SK-MEL-5 (cell line): ENCODE measurements at regions not wholly inside any gene's neighbourhood (a gene's known extent, or its start where the extent isn't known, plus 50 kb on each side); places are given as distances from the start of the nearest gene placed in this dataset.

Experiments
- DNase-seq: peaks from one replicate; pipeline ENCODE4 v3.0.0-alpha.2; 2016; ENCODE audit warnings: low read depth, low spot score
- in situ Hi-C: cut with HindIII; loops from 2 replicates; pipeline ENCODE4 v1.10.0; 2016; ENCODE audit warnings: low sequenced_read_pairs, high pct_unique_total_duplicates, low pct_unique_long_range_greater_than_20kb

DNA sequence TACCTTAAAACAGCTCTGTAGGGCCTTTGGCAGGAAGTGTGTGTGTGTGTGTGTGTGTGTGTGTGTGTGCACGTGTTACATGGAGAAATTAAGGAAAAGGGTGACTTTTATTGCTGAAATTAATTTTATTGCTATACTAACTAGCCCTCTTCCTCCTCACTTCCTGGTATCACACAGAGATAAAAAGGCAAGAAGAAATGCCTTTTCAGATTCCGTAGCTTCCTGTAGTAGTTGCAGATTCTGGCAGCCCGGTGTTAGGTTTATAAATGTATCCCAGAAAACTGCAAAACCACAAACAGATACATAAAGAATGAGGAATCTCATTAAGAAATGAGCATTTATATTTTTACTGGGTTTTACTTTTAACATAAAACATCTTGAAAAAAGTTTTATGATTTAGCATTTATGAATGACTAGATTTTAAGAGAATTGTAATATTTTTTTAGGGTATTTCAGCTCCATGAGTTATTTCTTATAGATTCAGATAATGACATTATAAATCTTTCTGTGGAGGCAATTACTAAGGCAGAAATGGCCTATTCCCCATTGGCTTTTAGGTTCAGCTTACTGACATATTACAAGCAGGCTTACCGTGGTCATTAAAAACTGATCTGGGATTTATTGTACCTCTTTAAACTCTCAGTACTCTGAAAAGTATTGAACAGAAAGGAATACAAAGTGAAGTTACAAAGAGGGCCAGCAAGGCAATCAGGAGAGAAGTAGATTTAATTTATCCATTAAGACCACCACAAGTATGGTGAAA lies 249.1 kb upstream of the TSHZ2 start:
- in situ Hi-C loops, result no loop called here
- DNase-seq, result no peak

- in situ Hi-C loops, result no loop called here
- DNase-seq, result no peak
Measured at GRCh38 chr20:52708137-52708536, 264.0 kb upstream of the TSHZ2 start.

DNA sequence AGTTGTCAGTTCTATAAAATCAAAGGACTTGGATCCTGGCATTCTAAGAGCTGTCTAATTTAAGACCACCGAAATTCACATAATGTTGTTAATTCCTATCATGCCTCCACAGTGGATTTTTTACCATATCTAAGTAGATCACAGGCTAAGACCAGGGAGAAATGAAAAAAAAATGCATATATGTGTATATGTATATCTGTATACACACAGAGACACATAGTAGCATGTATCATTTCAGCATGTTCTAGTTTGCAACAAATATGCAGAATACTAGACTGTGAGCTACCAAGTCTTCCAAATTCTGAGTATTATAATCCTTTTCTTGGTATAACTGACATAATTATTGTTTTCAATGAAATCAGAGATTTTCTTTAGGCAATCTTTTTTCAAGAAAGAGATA lies 267.6 kb upstream of the TSHZ2 start:
- in situ Hi-C loops, result no loop called here
- no peak for DNase-seq

DNA sequence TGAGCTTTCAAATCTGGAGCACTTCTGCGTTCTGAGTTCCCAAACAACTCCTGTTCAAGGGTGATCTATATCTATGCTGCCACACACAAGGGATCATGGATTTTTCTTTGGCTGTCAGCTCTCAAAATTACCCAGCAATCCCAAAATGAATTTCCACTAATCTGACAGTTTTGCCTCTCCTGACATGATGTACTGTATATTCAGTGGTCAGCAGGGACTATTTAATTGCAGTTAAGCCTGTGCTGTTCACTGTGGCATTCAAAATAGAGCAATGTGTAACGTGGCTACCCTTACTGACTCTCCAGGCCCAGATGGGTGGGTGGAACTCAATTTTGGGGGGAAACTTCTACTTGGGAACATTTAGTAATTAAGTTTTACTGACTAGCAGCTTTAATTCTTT lies 283.8 kb upstream of the TSHZ2 start:
- no peak for DNase-seq
- in situ Hi-C loops, result no loop called here

GRCh38 chr20:52684905-52685304 lies 287.3 kb upstream of the TSHZ2 start:
- no peak for DNase-seq
- in situ Hi-C loops, result no loop called here

GRCh38 chr20:52684176-52684575 lies 288.0 kb upstream of the TSHZ2 start:
- DNase-seq, result no peak
- in situ Hi-C loops, result no loop called here

DNA sequence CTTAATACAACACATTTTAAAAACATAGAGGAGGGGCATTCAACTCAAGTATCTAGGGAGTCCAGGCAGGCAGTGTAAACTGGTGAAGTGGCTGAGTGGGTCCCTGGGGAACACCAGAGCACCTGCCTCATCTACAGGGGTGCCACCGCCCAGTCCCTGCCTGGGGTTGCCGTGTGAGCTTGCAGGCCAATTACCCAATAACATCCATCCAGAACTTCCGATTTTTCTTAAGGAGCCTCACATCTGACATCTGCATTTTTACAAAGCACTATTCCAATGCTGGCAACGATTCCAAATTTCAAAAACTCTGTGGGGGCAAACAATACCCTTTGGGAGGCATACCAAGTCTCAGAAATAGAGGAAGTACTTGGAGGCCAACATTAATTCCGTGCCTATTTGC lies 288.4 kb upstream of the TSHZ2 start:
- no peak for DNase-seq
- in situ Hi-C loops, result no loop called here

- in situ Hi-C loops, result no loop called here
- DNase-seq, result no peak
Measured at GRCh38 chr20:52682237-52682636, 289.9 kb upstream of the TSHZ2 start.

- DNase-seq, result no peak
- in situ Hi-C loops, result no loop called here
Measured at GRCh38 chr20:52681288-52681687, 290.9 kb upstream of the TSHZ2 start.

GRCh38 chr20:52677216-52677615 lies 294.9 kb upstream of the TSHZ2 start:
- no peak for DNase-seq
- in situ Hi-C loops, result no loop called here

DNA sequence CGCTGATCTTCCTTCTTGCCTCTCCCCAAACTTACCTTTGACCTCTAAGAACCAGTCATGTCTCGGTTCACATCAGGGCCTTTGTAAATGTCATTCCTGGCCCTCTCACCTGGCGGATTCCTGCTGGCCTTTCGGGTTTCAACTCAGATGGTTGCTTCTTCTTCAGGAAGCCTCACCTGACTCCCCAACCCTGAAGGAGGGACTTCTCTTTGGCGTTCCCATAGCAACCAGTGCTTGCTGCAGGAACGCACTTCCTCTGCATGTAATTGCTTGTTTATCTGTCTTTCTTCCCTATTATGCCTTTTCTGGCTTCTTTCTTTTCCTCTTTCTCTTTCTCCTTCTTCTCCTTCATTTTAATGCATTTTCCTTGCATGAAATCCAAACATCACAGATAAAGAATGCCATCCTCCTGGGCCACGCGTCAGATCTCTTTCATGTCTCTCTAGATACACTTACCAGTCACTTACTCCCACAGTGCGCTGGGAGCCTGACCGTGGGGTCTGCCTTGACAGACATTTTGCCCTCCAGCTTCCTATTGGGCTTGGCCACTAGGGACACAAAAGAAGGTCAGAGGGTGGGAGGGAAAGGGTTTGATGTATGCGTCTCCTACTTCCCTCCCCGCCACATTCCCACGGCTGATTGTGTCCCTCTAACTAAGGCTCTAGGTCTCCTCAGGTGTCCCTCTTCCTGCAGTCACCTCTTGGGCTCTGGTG lies 295.7 kb upstream of the TSHZ2 start:
- DNase-seq, result no peak
- in situ Hi-C loops, result no loop called here

- in situ Hi-C loops, result no loop called here
Measured at GRCh38 chr20:52675375-52675774, 296.8 kb upstream of the TSHZ2 start.

GRCh38 chr20:52668626-52669025 lies 303.5 kb upstream of the TSHZ2 start:
- in situ Hi-C loops, result no loop called here
- DNase-seq, result no peak

More at GRCh38 chr20:52675375-52675774, 296.8 kb upstream of the TSHZ2 start:
- DNase-seq, result no peak

DNA sequence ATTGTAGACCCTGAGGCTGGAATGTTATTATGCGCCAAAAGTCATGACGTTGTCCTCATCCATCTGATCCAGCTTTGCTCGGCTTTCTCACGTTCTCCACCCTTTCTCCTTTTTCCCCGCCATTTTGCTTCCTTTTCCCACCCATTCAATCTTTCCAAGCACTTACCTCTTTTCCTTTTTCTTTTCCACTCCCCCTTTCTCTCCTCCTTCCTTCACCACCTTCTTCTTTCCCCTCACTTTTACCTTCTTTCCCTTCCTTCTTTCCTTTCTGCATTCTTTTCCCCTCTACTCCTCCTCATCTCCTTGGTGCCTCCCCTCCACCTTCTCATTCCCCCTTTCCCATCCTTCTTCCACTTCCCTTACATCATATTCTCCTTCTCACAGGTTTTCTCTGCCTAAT lies 304.8 kb upstream of the TSHZ2 start:
- in situ Hi-C loops, result no loop called here
- no peak for DNase-seq

- in situ Hi-C loops, result no loop called here
- DNase-seq, result no peak
Measured at GRCh38 chr20:52665441-52665840, 306.7 kb upstream of the TSHZ2 start.

DNA sequence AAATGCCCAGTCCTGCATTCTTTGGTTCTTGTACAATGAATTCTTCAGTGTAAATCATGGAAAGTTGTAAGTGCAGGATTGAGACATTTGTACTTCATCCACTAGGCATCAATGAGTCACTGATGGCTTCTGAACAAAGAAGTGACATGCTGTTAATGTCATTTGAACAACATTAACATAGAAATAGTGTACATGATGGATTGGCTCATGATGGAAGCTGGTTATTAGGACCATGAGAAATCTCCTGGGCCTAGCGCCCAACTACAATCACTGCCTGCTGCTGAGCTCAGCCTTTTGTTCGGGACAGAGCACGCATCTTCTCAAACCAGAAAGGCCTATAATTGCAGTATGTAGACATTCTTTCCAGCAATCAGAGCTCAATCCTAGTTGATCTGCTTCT lies 316.8 kb upstream of the TSHZ2 start:
- DNase-seq, result no peak
- in situ Hi-C loops, result no loop called here

- DNase-seq, result no peak
Measured at GRCh38 chr20:52654567-52654966, 317.6 kb upstream of the TSHZ2 start.

DNA sequence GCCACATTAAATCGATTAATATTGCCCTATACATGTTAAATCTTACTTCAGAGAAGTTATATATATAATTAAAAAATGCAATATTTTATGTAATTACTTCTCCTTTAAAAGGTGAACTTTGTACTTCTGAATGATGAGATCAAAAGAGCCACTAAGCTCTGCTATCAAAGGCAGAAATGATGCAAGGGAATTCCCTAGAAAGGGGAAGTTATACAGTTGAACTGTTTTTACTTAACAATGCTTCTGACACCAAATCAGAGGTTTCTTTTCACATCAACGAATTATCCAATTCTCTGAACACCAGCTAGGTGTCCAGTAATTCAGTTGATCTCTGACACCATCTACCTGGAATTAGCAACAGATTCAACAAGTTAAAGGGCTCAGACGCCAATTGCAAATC lies 319.9 kb upstream of the TSHZ2 start:
- in situ Hi-C loops, result no loop called here

More at GRCh38 chr20:52654567-52654966, 317.6 kb upstream of the TSHZ2 start:
- in situ Hi-C loops, result no loop called here

DNA sequence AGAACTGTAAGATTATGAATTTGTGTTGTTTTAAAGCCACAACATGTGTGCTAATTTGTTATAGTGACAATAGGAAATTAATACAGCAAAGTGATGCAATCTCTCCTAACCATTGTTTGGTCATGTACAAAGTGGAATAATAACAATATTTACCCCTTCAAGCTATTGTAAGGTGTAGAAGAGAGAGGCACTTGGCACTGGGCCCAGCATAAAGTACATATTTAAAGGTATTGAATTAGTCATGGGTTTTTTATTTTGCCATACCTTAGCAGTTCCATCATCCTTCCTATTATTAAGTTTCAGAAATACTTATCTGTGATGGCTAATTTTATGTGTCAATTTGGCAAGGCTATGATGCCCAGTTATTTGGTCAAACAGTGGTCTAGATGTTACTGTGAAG lies 322.4 kb upstream of the TSHZ2 start:
- in situ Hi-C loops, result no loop called here
- DNase-seq, result no peak

More for the DNA sequence above, 319.9 kb upstream of the TSHZ2 start:
- no peak for DNase-seq
